Stimulated activated memory B cell treated with anti-CD40 and anti-IgM and Interleukin-4, amounts not matched to agents 10 μg/mL and 1 μg/mL and 100 μg/mL, for 72 hours (primary cell): ENCODE measurements at regions not wholly inside any gene's neighbourhood (a gene's known extent, or its start where the extent isn't known, plus 50 kb on each side); places are given as distances from the start of the nearest gene placed in this dataset.

Experiments used
- ATAC-seq: fragments of 150-1000 bp; cut with Tn5 transposase; 2 replicates; pipeline ENCODE4 v1.10.0; 2021
- H3K27ac Mint-ChIP-seq: one replicate; pipeline ENCODE4 v1.8.0; 2022; ENCODE audit warnings: mild to moderate bottlenecking, mixed read lengths
- H3K27me3 Mint-ChIP-seq: one replicate; pipeline ENCODE4 v1.8.0; 2022; ENCODE audit warnings: mixed read lengths
- H3K36me3 Mint-ChIP-seq: one replicate; pipeline ENCODE4 v1.8.0; 2022; ENCODE audit warnings: mixed read lengths
- H3K4me1 Mint-ChIP-seq: one replicate; pipeline ENCODE4 v1.8.0; 2022; ENCODE audit warnings: mixed read lengths
- H3K4me3 Mint-ChIP-seq: one replicate; pipeline ENCODE4 v1.8.0; 2022; ENCODE audit warnings: mild to moderate bottlenecking, moderate library complexity, mixed read lengths
- H3K9me3 Mint-ChIP-seq: one replicate; pipeline ENCODE4 v1.8.0; 2022; ENCODE audit warnings: mixed read lengths

GRCh38 chr17:72434991-72435618 is 314.3 kb downstream of the SOX9 start:
- Mint-ChIP-seq H3K4me3 (no peak overlapping the region), H3K36me3 (no peaks in the 10 kb centered on the region), H3K27me3 (peaks cover 6% of the 10 kb centered on the region), H3K27ac (no peak overlapping the region), H3K9me3 (no peaks in the 10 kb centered on the region), H3K4me1 (no peaks in the 10 kb centered on the region)
- no peak for ATAC-seq

DNA sequence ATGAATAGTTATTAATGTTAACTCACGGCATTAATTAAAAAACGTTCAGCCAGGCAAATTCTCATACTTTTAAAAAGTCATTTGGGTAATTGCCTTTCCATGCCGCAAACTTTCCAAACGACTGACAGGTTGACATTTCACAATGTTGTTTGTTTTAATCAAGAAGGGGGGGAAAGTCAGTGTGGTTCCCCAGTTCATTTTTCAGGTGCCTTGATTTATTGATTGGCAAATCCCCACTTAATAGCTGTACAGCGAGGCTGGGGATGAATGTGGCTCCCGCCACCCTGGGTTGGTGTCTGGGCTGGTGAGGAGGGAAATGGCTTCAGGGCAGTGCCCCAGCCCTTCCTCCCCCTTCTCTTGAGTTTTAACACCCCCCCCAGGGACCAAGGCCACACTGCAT is 318.0 kb downstream of the SOX9 start:
- no peak for ATAC-seq
- Mint-ChIP-seq H3K36me3 (no peaks in the 10 kb centered on the region), H3K27ac (no peak overlapping the region), H3K27me3 (peaks cover 18% of the 10 kb centered on the region), H3K4me1 (no peaks in the 10 kb centered on the region), H3K9me3 (no peaks in the 10 kb centered on the region), H3K4me3 (no peak overlapping the region)

DNA sequence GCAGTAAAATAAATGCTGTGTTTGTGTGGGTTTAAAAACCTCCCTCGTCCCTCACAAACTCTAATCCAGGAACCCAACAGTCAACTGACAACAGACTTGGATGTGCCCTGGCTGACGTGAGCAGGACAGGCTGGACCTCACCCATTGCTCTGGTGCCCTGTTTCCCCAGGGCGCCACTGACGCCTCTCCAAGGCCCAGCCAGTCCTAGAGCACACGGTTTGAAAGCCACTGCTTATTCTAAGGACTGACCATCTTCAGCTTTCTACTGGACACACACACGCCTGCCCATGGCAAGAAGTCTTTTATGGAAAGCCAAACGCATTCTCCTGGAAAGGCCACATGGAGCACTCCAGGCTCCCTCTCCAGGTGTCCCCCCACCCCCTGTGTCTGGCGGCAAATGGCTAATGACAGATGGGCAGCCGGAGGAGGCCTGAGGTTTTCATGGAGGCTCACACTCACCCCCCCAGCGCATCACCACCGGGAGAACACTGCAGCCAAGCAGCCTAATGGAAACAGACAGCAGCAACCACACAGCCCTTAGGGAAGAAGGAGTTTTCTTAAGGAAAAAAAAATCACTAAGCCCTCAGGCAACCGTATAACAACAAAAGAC is 319.2 kb downstream of the SOX9 start:
- no peaks in the 10 kb centered on the region for H3K9me3 Mint-ChIP-seq
- no peaks in the 10 kb centered on the region for H3K36me3 Mint-ChIP-seq
- no peak overlapping the region for H3K27ac Mint-ChIP-seq
- no peak for ATAC-seq
- no peak overlapping the region for H3K4me3 Mint-ChIP-seq
- H3K27me3 Mint-ChIP-seq = peaks cover 18% of the 10 kb centered on the region
- no peaks in the 10 kb centered on the region for H3K4me1 Mint-ChIP-seq

DNA sequence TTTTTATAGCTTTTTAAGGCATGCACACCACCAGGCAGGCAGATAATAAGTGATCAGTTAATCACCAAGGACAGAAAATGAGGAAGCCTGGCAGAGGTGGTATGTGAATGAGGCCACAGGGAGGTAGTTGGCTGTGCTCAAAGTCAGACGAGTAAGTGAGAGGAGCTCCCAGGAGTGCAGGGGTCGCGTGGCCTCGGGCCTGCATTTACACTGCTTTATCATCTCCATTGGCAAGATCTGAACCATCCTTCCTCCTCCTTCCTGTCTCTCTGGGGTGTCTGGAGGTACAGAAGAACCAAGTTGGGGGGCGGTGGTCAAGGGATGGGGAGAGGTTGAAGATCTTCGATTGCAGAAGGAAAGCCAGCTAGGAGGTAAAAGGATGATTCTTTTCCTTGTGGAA is 320.1 kb downstream of the SOX9 start:
- ATAC-seq = no peak
- Mint-ChIP-seq H3K36me3 (no peaks in the 10 kb centered on the region), H3K9me3 (no peaks in the 10 kb centered on the region), H3K27ac (no peak overlapping the region), H3K27me3 (peaks cover 18% of the 10 kb centered on the region), H3K4me3 (no peak overlapping the region), H3K4me1 (no peaks in the 10 kb centered on the region)

GRCh38 chr17:72441909-72442308 is 321.1 kb downstream of the SOX9 start:
- H3K27me3 Mint-ChIP-seq = peaks cover 18% of the 10 kb centered on the region
- no peaks in the 10 kb centered on the region for H3K9me3 Mint-ChIP-seq
- H3K36me3 Mint-ChIP-seq = no peaks in the 10 kb centered on the region
- no peak for ATAC-seq
- H3K4me1 Mint-ChIP-seq = no peaks in the 10 kb centered on the region
- H3K4me3 Mint-ChIP-seq = no peak overlapping the region
- H3K27ac Mint-ChIP-seq = no peak overlapping the region

DNA sequence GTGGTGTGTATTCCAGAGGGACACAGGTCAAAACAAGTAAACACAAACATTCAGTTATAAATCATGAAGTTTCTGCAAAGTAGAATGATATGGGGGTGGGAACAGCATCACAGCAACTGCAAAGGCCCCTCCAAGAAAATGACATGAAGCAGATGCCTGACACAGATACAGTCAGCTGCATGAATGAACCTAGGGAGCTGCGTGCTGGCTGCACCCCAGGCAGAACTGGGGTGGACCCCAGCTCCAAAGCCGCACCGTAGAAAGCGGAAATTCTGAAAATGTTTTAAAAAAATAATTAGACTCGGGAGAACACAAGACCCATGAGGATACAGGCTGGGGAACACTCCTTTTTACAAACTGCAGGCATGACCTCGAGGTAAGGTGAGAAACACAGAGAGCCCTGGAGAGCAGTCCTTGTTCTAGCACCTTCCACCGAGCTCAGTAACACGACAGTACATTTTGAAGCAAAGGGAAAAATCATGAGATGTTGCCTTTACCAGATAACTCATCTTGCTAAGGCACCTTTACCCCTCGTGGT is 323.8 kb downstream of the SOX9 start:
- Mint-ChIP-seq H3K9me3 (no peaks in the 10 kb centered on the region), H3K27me3 (peaks cover 17% of the 10 kb centered on the region), H3K27ac (no peak overlapping the region), H3K4me3 (no peak overlapping the region), H3K36me3 (no peaks in the 10 kb centered on the region), H3K4me1 (no peaks in the 10 kb centered on the region)
- ATAC-seq = no peak

- Mint-ChIP-seq H3K27me3 (peaks cover 10% of the 10 kb centered on the region), H3K9me3 (no peaks in the 10 kb centered on the region), H3K4me3 (no peak overlapping the region), H3K4me1 (no peaks in the 10 kb centered on the region), H3K27ac (no peak overlapping the region), H3K36me3 (no peaks in the 10 kb centered on the region)
- no peak for ATAC-seq
These were observed 324.5 kb downstream of the SOX9 start for GRCh38 chr17:72445055-72445991.

GRCh38 chr17:72446118-72446517 is 325.3 kb downstream of the SOX9 start:
- H3K27ac Mint-ChIP-seq = no peak overlapping the region
- no peaks in the 10 kb centered on the region for H3K36me3 Mint-ChIP-seq
- H3K9me3 Mint-ChIP-seq = peaks cover 4% of the 10 kb centered on the region
- H3K4me3 Mint-ChIP-seq = no peak overlapping the region
- no peaks in the 10 kb centered on the region for H3K4me1 Mint-ChIP-seq
- peaks cover 13% of the 10 kb centered on the region for H3K27me3 Mint-ChIP-seq
- ATAC-seq = no peak

- Mint-ChIP-seq H3K27me3 (peaks cover 8% of the 10 kb centered on the region), H3K4me1 (no peaks in the 10 kb centered on the region), H3K36me3 (no peaks in the 10 kb centered on the region), H3K9me3 (peaks cover 4% of the 10 kb centered on the region), H3K4me3 (no peak overlapping the region), H3K27ac (no peak overlapping the region)
- no peak for ATAC-seq
These were observed 325.9 kb downstream of the SOX9 start for GRCh38 chr17:72446525-72447250.

DNA sequence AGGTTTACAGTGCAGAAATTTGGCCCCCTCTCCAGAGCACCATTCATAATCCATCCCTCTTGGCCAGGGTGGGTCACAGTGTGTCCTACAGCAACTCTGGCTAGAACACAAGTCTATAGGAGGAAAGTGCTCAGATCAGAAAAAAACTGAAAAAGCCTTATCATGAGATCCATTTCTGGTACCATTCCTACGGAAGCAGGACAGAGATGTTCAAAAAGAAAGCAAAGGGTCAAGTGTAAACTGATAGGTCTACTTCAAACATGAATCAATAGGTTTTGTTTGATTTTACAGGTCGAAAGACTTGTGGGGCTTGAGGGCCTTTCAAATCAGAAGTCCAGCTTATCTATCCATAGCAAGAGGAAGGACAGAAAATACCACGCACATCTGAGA is 326.4 kb downstream of the SOX9 start:
- no peaks in the 10 kb centered on the region for H3K4me1 Mint-ChIP-seq
- peaks cover 5% of the 10 kb centered on the region for H3K9me3 Mint-ChIP-seq
- no peak for ATAC-seq
- no peak overlapping the region for H3K4me3 Mint-ChIP-seq
- H3K36me3 Mint-ChIP-seq = no peaks in the 10 kb centered on the region
- no peak overlapping the region for H3K27ac Mint-ChIP-seq
- peaks cover 8% of the 10 kb centered on the region for H3K27me3 Mint-ChIP-seq

DNA sequence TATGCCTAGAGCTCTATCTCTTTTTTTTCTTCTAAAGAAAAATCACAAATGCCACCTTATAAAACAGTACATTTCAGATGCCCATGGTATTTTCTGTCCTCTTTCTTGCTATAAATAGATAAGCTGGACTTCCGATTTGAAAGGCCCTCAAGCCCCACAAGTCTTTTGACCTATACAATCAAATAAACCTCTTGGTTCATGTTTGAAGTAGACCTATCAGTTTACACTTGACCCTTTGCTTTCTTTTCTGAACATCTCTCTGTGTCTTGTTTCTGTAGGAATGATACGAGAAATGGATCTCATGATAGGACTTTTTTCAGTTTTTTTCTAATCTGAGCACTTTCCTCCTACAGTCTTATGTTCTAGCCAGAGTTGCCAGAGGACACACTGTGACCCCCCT is 327.2 kb downstream of the SOX9 start:
- H3K27me3 Mint-ChIP-seq = peaks cover 8% of the 10 kb centered on the region
- H3K4me3 Mint-ChIP-seq = no peak overlapping the region
- no peaks in the 10 kb centered on the region for H3K36me3 Mint-ChIP-seq
- H3K9me3 Mint-ChIP-seq = peaks cover 8% of the 10 kb centered on the region
- no peak for ATAC-seq
- H3K4me1 Mint-ChIP-seq = no peaks in the 10 kb centered on the region
- H3K27ac Mint-ChIP-seq = no peak overlapping the region

- no peak for ATAC-seq
- Mint-ChIP-seq H3K4me3 (no peak overlapping the region), H3K9me3 (peaks cover 10% of the 10 kb centered on the region), H3K36me3 (no peaks in the 10 kb centered on the region), H3K27ac (no peak overlapping the region), H3K27me3 (peaks cover 8% of the 10 kb centered on the region), H3K4me1 (no peaks in the 10 kb centered on the region)
These were observed 331.7 kb downstream of the SOX9 start for GRCh38 chr17:72452286-72453173.

DNA sequence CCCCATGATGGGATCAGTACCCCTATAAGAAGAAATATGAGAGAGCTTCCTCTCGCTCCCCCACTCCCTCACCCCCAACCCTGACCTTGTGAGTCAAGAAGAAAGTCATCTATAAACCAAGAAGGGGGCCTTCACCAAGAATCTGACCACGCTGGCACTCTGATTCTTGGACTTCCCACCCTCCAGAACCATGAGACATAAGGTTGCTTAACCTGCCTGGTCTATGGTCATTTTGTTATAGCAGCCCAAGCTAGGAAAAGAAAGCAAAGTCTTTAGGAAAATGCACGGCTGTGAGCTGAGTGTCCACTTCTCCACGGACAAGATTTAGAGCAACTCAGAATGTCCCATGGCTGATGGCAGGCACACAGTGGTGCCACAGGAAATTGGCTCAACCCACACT is 333.5 kb downstream of the SOX9 start:
- H3K9me3 Mint-ChIP-seq = peaks cover 10% of the 10 kb centered on the region
- ATAC-seq = no peak
- H3K4me1 Mint-ChIP-seq = no peaks in the 10 kb centered on the region
- peaks cover 8% of the 10 kb centered on the region for H3K27me3 Mint-ChIP-seq
- H3K36me3 Mint-ChIP-seq = no peaks in the 10 kb centered on the region
- H3K4me3 Mint-ChIP-seq = no peak overlapping the region
- no peak overlapping the region for H3K27ac Mint-ChIP-seq

DNA sequence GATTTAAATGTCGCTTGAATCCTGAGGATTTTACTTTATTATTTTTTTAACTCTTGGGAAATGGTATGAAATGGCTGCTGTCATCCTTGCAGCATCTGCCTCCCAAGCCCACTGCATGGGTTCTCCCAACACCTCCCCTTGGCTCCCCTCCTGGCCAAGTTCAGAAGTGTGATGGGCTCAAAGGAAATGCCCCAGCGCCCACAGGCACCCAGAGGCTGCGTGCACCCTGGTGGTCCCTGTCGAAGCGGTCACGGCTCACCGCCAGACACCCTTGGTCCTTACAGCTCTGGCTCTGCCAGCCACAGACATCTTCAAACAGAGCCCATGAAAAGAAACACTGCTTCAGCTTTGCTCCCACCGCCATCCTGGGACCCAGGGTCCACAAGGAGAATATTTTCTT is 334.7 kb downstream of the SOX9 start:
- Mint-ChIP-seq H3K27me3 (peaks cover 6% of the 10 kb centered on the region), H3K27ac (no peak overlapping the region), H3K4me3 (no peak overlapping the region), H3K4me1 (no peaks in the 10 kb centered on the region), H3K36me3 (no peaks in the 10 kb centered on the region), H3K9me3 (peaks cover 8% of the 10 kb centered on the region)
- ATAC-seq = no peak
